Effector memory CD4-positive, alpha-beta T cell (primary cell): ENCODE measurements at regions not wholly inside any gene's neighbourhood (a gene's known extent, or its start where the extent isn't known, plus 50 kb on each side); places are given as distances from the start of the nearest gene placed in this dataset.
"Not testable (repeated sequence)": the region's sequence is repeated elsewhere in the genome, so short reads cannot be mapped to it uniquely, and the experiment has no call there.

Experiments
- DNase-seq, 3 donors: peaks; one replicate each; pipeline ENCODE4 v3.0.0-alpha.2; 2020
- H3K27ac ChIP-seq: 2 replicates; pipeline ENCODE4 v1.7.0; 2013; ENCODE audit warnings: mild to moderate bottlenecking, low read length, moderate library complexity; ENCODE audit not compliant: insufficient read depth, poor library complexity, severe bottlenecking
- H3K27me3 ChIP-seq: replicated peaks from 2 replicates; pipeline ENCODE4 v1.7.0; 2013; ENCODE audit warnings: mild to moderate bottlenecking, low read length; ENCODE audit not compliant: insufficient read depth, control insufficient read depth, poor library complexity, severe bottlenecking
- H3K36me3 ChIP-seq: 2 replicates; pipeline ENCODE4 v1.7.0; 2013; ENCODE audit warnings: mild to moderate bottlenecking, low read length, moderate library complexity; ENCODE audit not compliant: control insufficient read depth, insufficient read depth
- H3K4me1 ChIP-seq: 2 replicates; pipeline ENCODE4 v1.7.0; 2013; ENCODE audit warnings: low read length, mild to moderate bottlenecking; ENCODE audit not compliant: control insufficient read depth, insufficient read depth, poor library complexity, severe bottlenecking
- H3K4me3 ChIP-seq: 2 replicates; pipeline ENCODE4 v1.7.0; 2013; ENCODE audit warnings: low read length, low read depth, mild to moderate bottlenecking; ENCODE audit not compliant: insufficient read depth, poor library complexity, severe bottlenecking
- H3K9me3 ChIP-seq: 2 replicates; pipeline ENCODE4 v1.7.0; 2013; ENCODE audit warnings: mild to moderate bottlenecking, low read length, moderate library complexity; ENCODE audit not compliant: control insufficient read depth

DNA sequence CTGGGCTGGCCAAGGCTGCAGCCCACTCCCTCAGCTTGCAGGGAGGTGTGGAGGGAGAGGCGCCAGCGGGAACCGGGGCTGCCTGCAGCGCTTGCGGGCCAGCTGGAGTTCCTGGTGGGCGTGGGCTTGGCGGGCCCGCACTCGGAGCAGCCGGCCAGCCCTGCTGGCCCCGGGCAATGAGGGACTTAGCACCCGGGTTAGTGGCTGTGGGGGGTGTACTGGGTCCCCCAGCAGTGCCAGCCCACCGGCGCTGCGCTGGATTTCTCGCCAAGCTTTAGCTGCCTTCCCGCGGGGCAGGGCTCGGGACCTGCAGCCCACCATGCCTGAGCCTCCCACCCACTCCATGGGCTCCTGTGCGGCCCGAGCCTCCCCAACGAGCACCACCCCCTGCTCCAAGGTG, 164.2 kb upstream of the NPY2R start:
- H3K27me3 ChIP-seq, DNase-seq: not testable (repeated sequence)

DNA sequence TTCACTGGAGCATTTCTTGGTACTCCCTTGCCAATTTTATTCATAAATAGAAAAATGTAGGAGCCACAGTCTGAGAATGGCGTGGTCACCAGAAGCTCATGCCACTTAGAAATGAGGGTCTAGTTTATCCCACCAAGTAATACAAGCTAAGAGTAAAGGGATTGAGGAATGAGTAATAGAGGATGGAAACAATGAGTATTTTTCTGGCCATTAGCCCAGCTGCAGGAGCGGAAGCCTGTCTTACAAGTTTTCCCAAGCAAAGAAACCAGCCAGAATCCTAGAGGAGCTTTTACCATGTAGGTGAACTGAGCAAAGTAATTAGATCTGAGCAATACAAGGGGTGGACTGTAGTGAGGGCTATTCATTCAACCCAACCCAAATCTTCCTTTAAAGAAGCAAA, 160.7 kb upstream of the NPY2R start:
- no peaks in the 10 kb centered on the region for H3K9me3 ChIP-seq
- no peak overlapping the region for H3K27ac ChIP-seq
- no peak for DNase-seq
- no peaks in the 10 kb centered on the region for H3K27me3 ChIP-seq
- H3K4me3 ChIP-seq: no peak overlapping the region
- no peaks in the 10 kb centered on the region for H3K36me3 ChIP-seq
- H3K4me1 ChIP-seq: no peaks in the 10 kb centered on the region

More for the DNA sequence above, 164.2 kb upstream of the NPY2R start:
- not testable (repeated sequence) for H3K4me1 ChIP-seq, H3K36me3 ChIP-seq, H3K9me3 ChIP-seq, H3K4me3 ChIP-seq, H3K27ac ChIP-seq

DNA sequence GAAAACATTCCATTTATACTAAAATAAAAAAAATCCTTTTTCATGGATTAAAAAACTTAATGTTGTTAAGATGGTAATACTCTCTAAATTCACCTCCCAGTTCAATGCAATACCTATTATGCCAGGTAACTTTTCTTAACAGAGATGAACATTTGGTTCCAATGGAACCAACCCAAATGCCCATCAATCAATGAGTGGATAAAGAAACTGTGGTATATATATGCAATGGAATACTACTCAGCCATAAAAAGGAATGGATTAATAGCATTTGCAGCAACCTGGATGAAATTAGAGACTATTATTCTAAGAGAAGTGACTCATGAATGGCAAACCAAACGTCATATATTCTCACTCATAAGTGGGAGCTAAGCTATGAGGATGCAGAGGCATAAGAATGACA, 154.4 kb upstream of the NPY2R start:
- not testable (repeated sequence) for H3K27ac ChIP-seq, H3K9me3 ChIP-seq, H3K27me3 ChIP-seq, DNase-seq, H3K4me1 ChIP-seq, H3K4me3 ChIP-seq, H3K36me3 ChIP-seq

DNA sequence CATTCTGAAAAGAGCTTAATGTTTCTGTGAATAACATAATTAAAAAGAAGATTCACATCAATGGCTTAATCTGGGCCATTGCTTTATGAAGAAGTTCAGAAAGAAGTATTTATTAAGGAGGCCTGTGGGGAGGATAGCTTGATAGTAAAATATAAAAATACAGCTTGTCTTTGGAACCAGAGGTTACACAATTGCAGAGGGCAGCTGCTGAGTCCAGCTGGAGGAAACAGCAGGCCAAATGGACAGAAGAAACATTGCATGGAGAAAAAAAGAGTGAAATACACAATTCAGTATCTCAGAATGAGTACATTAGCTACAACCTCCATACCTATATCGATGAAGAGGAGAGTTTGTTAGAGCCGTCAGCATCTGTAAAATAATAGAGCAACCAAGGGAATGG, 148.0 kb upstream of the NPY2R start:
- no peaks in the 10 kb centered on the region for H3K9me3 ChIP-seq
- DNase-seq: no peak
- H3K27me3 ChIP-seq: no peaks in the 10 kb centered on the region
- H3K4me1 ChIP-seq: no peaks in the 10 kb centered on the region
- H3K27ac ChIP-seq: no peak overlapping the region
- no peak overlapping the region for H3K4me3 ChIP-seq
- no peaks in the 10 kb centered on the region for H3K36me3 ChIP-seq

DNA sequence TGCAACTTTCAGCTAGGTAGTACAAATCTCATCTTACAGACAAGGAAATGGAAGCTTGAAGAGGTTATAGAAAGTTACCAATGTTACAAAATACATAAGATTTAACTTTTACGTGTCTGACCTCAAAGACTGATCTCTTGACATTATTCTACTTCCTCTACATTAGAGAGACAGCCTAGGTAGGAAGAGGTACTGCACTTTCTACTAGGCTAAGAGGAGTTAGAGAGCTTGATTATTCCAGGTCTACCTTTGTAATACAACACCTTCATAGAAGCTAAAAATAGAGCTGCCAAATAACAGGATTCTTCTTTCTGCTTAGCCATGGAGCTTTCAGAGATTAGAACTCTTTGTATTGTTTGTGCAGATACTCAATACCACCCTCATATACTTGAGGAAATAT, 147.6 kb upstream of the NPY2R start:
- H3K27ac ChIP-seq: no peak overlapping the region
- no peaks in the 10 kb centered on the region for H3K36me3 ChIP-seq
- H3K27me3 ChIP-seq: no peaks in the 10 kb centered on the region
- H3K4me1 ChIP-seq: no peaks in the 10 kb centered on the region
- no peak for DNase-seq
- H3K4me3 ChIP-seq: no peak overlapping the region
- no peaks in the 10 kb centered on the region for H3K9me3 ChIP-seq

DNA sequence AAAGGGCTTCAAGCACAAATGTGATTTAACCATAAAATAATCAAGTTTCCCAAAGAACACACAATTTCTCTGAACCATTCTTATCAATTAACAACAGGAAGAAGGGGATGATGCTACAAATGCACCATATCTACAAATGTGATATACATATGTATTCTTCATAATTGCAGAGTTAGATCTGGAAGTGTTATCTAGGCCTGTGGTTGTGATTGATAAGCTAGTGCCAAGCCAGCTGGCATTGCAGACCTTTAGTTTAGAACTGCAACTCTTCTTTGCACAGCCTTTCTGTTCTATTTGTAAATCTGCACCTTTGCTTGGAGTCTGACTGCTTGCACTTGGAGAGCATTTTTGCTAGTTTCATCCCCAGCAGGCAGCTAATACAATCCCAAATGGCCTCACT, 145.5 kb upstream of the NPY2R start:
- DNase-seq: no peak
- no peaks in the 10 kb centered on the region for H3K27me3 ChIP-seq
- no peaks in the 10 kb centered on the region for H3K9me3 ChIP-seq
- H3K27ac ChIP-seq: no peak overlapping the region
- no peak overlapping the region for H3K4me3 ChIP-seq
- H3K36me3 ChIP-seq: no peaks in the 10 kb centered on the region
- H3K4me1 ChIP-seq: no peaks in the 10 kb centered on the region

DNA sequence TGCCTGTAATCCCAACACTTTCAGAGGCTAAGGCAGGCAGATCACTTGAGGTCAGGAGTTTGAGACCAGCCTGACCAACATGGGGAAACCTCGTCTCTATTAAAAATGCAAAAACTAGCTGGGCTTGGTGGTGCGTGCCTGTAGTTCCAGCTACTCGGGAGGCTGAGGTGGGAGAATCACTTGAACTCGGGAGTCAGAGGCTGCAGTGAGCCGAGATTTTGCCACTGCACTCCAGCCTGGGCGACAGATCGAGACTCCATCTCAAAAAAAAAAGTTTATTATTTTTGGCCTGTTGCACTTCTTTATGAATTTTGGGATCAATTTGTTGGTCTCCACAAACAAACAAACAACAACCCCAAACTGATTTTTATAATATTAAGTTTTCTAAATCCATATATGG, 143.5 kb upstream of the NPY2R start:
- H3K4me1 ChIP-seq, H3K36me3 ChIP-seq, H3K4me3 ChIP-seq, H3K27ac ChIP-seq, H3K9me3 ChIP-seq, H3K27me3 ChIP-seq, DNase-seq: not testable (repeated sequence)

DNA sequence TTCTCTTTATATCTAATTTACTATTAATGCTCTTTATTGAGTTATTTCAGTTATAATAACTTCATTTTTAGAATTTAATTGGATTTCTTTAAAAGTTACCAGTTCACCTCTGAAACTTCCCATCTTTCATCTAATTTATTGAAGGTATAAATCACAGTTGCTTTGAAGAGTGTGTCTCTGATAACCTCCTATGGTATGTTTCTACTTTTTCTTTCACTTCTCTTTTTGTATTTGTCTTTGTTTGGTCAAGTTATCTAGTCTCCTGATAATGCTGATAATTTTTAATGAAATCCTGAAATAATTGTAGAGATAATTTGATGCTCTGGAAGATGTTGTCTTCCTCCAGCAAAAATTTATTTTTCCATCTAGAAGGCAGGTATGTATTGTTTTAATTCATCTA, 141.6 kb upstream of the NPY2R start:
- Histone ChIP-seq H3K27me3 (no peaks in the 10 kb centered on the region), H3K27ac (no peak overlapping the region), H3K4me3 (no peak overlapping the region), H3K9me3 (no peaks in the 10 kb centered on the region), H3K4me1 (no peaks in the 10 kb centered on the region), H3K36me3 (no peaks in the 10 kb centered on the region)
- DNase-seq: no peak

DNA sequence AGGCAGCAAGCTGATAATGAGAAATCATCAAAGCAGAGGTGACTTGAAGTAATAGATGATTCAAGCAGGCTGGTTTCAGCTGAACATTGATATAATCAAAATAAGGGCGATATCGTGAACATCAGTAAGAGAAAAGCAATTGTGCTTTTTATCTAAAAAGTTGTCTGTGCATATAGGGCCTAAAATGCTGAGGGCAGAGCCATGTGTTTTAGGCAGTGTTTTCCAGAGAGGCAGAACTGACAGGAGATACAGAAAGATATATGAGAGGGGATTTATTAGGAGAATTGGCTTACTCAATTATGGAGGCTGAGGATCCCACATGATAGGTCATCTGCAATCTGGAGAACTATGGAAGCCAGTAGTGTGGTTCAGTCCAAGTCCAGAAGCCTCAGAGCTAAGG, 136.5 kb upstream of the NPY2R start:
- H3K9me3 ChIP-seq: no peaks in the 10 kb centered on the region
- no peaks in the 10 kb centered on the region for H3K36me3 ChIP-seq

DNA sequence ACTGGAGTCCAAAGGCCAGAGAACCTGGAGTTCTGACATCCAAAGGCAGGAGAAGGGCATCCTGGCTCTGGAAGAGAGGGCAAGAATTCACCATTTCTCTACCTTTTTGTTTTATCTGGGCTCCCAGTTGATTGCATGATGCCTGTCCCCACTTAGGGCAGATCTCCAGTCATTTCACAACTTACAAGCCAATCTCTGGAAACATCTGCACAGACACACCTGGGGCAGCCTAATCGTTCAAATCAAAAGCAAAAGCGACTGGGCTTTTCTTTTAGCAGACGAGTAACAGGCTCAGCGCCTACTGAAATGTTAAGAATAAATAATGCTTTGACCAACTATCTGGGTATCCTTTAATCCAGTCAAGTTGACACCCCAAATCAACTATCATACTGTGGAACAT, 136.0 kb upstream of the NPY2R start:
- Histone ChIP-seq H3K4me1 (no peaks in the 10 kb centered on the region), H3K27ac (no peak overlapping the region), H3K36me3 (no peaks in the 10 kb centered on the region), H3K27me3 (no peaks in the 10 kb centered on the region), H3K9me3 (no peaks in the 10 kb centered on the region), H3K4me3 (no peak overlapping the region)
- no peak for DNase-seq

More for the DNA sequence above, 136.5 kb upstream of the NPY2R start:
- Histone ChIP-seq H3K4me3 (no peak overlapping the region), H3K27me3 (no peaks in the 10 kb centered on the region), H3K27ac (no peak overlapping the region), H3K4me1 (no peaks in the 10 kb centered on the region)
- DNase-seq: no peak

DNA sequence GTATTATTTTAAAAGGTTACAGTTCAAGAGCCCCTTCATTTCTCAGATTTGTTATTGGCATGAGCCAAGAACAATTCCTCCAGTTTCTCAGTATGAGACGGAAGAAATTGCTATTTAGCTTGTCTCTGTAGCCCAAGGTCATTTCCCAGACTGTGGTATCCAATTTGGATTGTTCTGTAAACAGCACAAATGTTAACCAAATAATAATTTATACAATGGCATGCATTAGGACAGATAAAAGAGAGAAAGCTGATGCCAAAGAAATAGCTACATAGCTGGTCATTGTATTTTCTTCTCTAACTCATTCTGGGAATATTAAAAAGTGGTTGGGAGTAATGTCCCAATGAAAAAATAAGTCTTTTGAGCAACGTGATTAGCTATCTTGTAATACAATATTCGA, 134.6 kb upstream of the NPY2R start:
- Histone ChIP-seq H3K27ac (no peak overlapping the region), H3K36me3 (no peaks in the 10 kb centered on the region), H3K27me3 (no peaks in the 10 kb centered on the region), H3K9me3 (no peaks in the 10 kb centered on the region), H3K4me3 (no peak overlapping the region), H3K4me1 (no peaks in the 10 kb centered on the region)
- no peak for DNase-seq
